NT2/D1 (cell line): ENCODE measurements at regions not wholly inside any gene's neighbourhood (a gene's known extent, or its start where the extent isn't known, plus 50 kb on each side); places are given as distances from the start of the nearest gene placed in this dataset.

Experiments used
- YY1 ChIP-seq: IDR thresholded peaks from 2 replicates; pipeline ENCODE4 v1.6.1; 2011; ENCODE audit not compliant: insufficient read length, insufficient read depth
- ZNF274 ChIP-seq: IDR thresholded peaks from 2 replicates; pipeline ENCODE4 v1.6.1; 2011; ENCODE audit warnings: mild to moderate bottlenecking, low read depth, low read length

DNA sequence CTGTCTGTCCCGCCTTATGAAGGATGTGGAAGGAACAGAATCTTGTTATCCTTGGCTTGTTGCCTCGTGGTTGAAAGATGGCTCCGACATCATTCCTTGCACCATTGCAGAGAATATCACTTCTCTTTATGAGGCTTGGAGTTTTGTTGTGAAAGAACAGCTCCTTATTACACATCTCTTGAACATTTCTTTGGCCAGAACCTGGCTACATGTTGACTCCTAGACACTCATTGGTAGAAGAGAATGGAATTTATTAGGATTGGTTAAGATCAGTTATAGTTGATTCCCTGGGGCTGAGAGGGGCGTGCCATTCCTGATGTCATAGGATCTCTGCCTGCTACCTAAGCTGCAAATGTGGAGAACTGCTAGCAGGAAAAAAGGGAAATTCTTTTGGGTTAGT lies 180.5 kb upstream of the CTBP2 start:
- TF ChIP-seq ZNF274 (no peak), YY1 (no peak)
